ENCODE measurements at regions not wholly inside any gene's neighbourhood (a gene's known extent, or its start where the extent isn't known, plus 50 kb on each side); places are given as distances from the start of the nearest gene placed in this dataset.

GRCh38 chr3:72114773-72115172, 329.8 kb upstream of the PROK2 start:
- ChIA-PET CTCF (interaction anchor here (0.7 kb wide), 2 partner anchors 13 to 239 kb away, joined by 3 to 5 read pairs; no protein-coding TSS in a partner anchor), POLR2A (interaction anchor here (1.0 to 2.1 kb wide), 3 partner anchors 8 to 222 kb away, joined by 3 to 7 read pairs (median 5); no protein-coding TSS in a partner anchor)
- Mint-ChIP-seq H3K27ac (ENCODE audit: low read depth, unreplicated experiment) (peak overlapping the region; percentile 55), H3K4me1 (ENCODE audit: insufficient read depth, unreplicated experiment) (peaks cover 20% of the 10 kb centered on the region), H3K27me3 (ENCODE audit: insufficient read depth, unreplicated experiment) (no peaks in the 10 kb centered on the region), H3K9me3 (ENCODE audit: unreplicated experiment) (no peaks in the 10 kb centered on the region), H3K36me3 (ENCODE audit: insufficient read depth, unreplicated experiment) (no peaks in the 10 kb centered on the region), H3K4me3 (ENCODE audit: unreplicated experiment) (no peak overlapping the region)
- no peak for TF ChIP-seq CTCF (IDR thresholded peaks at IDR 0.05; ENCODE audit: unreplicated experiment)
- DNase-seq (ENCODE audit: unreplicated experiment) = peak; percentile 43
- intact Hi-C loops (cut with micrococcal nuclease) = no loop called here
- BruUV-seq (replicated peaks) = no TSS peak

GRCh38 chr3:72113964-72114363, 329.0 kb upstream of the PROK2 start:
- Mint-ChIP-seq H3K4me3 (ENCODE audit: unreplicated experiment) (no peak overlapping the region), H3K27me3 (ENCODE audit: insufficient read depth, unreplicated experiment) (no peaks in the 10 kb centered on the region), H3K36me3 (ENCODE audit: insufficient read depth, unreplicated experiment) (no peaks in the 10 kb centered on the region), H3K27ac (ENCODE audit: low read depth, unreplicated experiment) (peak overlapping the region; percentile 55), H3K4me1 (ENCODE audit: insufficient read depth, unreplicated experiment) (peaks cover 20% of the 10 kb centered on the region), H3K9me3 (ENCODE audit: unreplicated experiment) (no peaks in the 10 kb centered on the region)
- no peak for DNase-seq (ENCODE audit: unreplicated experiment)
- ChIA-PET POLR2A (interaction anchor here (0.6 to 1.2 kb wide), 4 partner anchors 10 to 28 kb away, joined by 3 to 5 read pairs (median 3); no protein-coding TSS in a partner anchor), CTCF (no interaction called here)
- intact Hi-C loops (cut with micrococcal nuclease) = no loop called here
- no peak for TF ChIP-seq CTCF (IDR thresholded peaks at IDR 0.05; ENCODE audit: unreplicated experiment)
- no TSS peak for BruUV-seq (replicated peaks)

DNA sequence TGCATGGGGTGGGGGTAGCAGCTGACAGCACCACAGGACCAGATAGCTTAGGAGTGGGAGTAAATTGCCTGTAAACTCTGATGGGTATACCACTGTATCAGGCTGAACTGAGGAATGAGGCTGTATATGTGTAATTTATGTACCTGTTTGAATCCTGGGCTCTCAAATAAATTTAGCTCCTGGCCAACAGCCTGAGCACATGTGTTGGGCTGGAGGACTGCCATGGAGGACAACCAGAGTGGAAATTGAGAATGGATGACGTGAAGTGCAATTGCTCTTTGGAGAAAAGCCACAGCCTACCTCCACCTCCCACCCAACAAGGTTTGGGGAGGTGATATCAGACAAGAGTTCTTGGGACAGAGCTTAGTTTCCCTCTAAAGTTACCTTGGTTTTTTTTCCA, 328.6 kb upstream of the PROK2 start:
- Mint-ChIP-seq H3K9me3 (ENCODE audit: unreplicated experiment) (no peaks in the 10 kb centered on the region), H3K27me3 (ENCODE audit: insufficient read depth, unreplicated experiment) (no peaks in the 10 kb centered on the region), H3K4me3 (ENCODE audit: unreplicated experiment) (no peak overlapping the region), H3K27ac (ENCODE audit: low read depth, unreplicated experiment) (no peak overlapping the region), H3K4me1 (ENCODE audit: insufficient read depth, unreplicated experiment) (peaks cover 20% of the 10 kb centered on the region), H3K36me3 (ENCODE audit: insufficient read depth, unreplicated experiment) (no peaks in the 10 kb centered on the region)
- no TSS peak for BruUV-seq (replicated peaks)
- intact Hi-C loops (cut with micrococcal nuclease) = no loop called here
- ChIA-PET POLR2A (interaction anchor here (0.6 to 1.2 kb wide), 4 partner anchors 10 to 27 kb away, joined by 3 to 5 read pairs (median 3); no protein-coding TSS in a partner anchor), CTCF (no interaction called here)
- no peak for TF ChIP-seq CTCF (IDR thresholded peaks at IDR 0.05; ENCODE audit: unreplicated experiment)
- DNase-seq (ENCODE audit: unreplicated experiment) = no peak

DNA sequence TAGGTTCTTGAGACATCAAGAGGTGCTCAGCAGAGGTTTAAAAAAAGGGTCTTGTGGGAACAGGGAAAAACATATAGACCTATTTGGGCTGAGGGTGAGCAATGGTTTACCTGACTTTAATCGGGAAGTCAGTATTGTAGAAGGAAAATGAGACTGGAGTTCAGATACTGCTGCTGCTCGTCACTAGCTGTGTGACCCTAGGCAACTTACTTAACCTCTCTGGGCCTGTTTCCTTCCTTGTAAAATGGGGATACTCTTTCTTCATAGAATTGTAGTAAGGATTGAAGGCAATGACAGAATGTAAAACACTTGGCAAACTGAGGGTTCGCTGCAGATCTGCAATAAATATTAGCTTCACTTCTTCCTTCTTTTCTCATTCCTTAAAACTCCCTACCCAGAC, 327.5 kb upstream of the PROK2 start:
- POLR2A ChIA-PET = interaction anchor here (0.7 to 0.8 kb wide), 2 partner anchors 14 to 35 kb away, joined by 3 to 5 read pairs; no protein-coding TSS in a partner anchor
- intact Hi-C loops (cut with micrococcal nuclease) = no loop called here
- Mint-ChIP-seq H3K4me3 (ENCODE audit: unreplicated experiment) (no peak overlapping the region), H3K27ac (ENCODE audit: low read depth, unreplicated experiment) (no peak overlapping the region), H3K4me1 (ENCODE audit: insufficient read depth, unreplicated experiment) (peaks cover 20% of the 10 kb centered on the region), H3K27me3 (ENCODE audit: insufficient read depth, unreplicated experiment) (no peaks in the 10 kb centered on the region), H3K36me3 (ENCODE audit: insufficient read depth, unreplicated experiment) (no peaks in the 10 kb centered on the region), H3K9me3 (ENCODE audit: unreplicated experiment) (no peaks in the 10 kb centered on the region)
- BruUV-seq (replicated peaks) = no TSS peak
- TF ChIP-seq CTCF (IDR thresholded peaks at IDR 0.05; ENCODE audit: unreplicated experiment) = no peak
- DNase-seq (ENCODE audit: unreplicated experiment) = no peak
- CTCF ChIA-PET = interaction anchor here (0.6 kb wide), 2 partner anchors 123 to 188 kb away, joined by 3 read pairs; no protein-coding TSS in a partner anchor

Data from MCF 10A (cell line).